Vagina (tissue), 2 donors: ENCODE measurements at regions not wholly inside any gene's neighbourhood (a gene's known extent, or its start where the extent isn't known, plus 50 kb on each side); places are given as distances from the start of the nearest gene placed in this dataset.

Experiments used
- POLR2A ChIP-seq, 2 donors: fragments of 450-650 bp; IDR thresholded peaks; one replicate each; pipeline ENCODE4 v1.6.1; 2017; ENCODE audit warnings: antibody characterized with exemption in 2 of 2, mild to moderate bottlenecking in 2 of 2, moderate library complexity in 2 of 2
- POLR2AphosphoS5 ChIP-seq, 2 donors: sonication (generic); formaldehyde crosslinking; IDR thresholded peaks; one replicate each; pipeline ENCODE4 v1.9.0; 2017; ENCODE audit warnings: antibody characterized with exemption in 2 of 2, mild to moderate bottlenecking in 2 of 2, low read depth in 1 of 2; ENCODE audit not compliant: insufficient read depth in 1 of 2
- TF ChIP-seq, protein P1 (sequence below), 3 experiments: fragments of 450-650 bp in 2 of 3; fragments of 200-600 bp in 1 of 3; sonication (generic) in 1 of 3; IDR thresholded peaks; one replicate each; pipeline ENCODE4 v1.5.1; 2017 to 2019; ENCODE audit warnings: antibody characterized with exemption in 3 of 3, mild to moderate bottlenecking in 2 of 3, moderate library complexity in 2 of 3

DNA sequence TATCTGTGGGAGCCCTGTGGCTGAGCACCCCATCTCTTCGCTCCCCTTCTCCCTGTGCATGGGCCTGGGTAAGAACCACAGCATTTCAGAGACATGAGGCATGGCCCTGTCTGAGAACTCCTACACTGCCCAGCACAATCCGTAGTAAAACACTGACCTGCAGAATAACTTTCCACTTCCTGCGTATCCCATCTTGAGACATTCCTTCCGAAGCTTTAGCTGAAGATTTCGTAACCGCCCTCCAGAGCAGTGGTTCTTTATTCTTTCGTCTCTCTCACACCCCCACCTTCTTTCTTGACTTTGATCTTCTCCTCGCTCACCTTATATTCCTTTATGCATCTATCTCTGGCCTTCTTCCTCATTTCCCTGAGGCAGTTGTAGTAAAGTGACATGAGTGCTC is 381.1 kb downstream of the HRH4 start:
- TF ChIP-seq, protein P1, sequence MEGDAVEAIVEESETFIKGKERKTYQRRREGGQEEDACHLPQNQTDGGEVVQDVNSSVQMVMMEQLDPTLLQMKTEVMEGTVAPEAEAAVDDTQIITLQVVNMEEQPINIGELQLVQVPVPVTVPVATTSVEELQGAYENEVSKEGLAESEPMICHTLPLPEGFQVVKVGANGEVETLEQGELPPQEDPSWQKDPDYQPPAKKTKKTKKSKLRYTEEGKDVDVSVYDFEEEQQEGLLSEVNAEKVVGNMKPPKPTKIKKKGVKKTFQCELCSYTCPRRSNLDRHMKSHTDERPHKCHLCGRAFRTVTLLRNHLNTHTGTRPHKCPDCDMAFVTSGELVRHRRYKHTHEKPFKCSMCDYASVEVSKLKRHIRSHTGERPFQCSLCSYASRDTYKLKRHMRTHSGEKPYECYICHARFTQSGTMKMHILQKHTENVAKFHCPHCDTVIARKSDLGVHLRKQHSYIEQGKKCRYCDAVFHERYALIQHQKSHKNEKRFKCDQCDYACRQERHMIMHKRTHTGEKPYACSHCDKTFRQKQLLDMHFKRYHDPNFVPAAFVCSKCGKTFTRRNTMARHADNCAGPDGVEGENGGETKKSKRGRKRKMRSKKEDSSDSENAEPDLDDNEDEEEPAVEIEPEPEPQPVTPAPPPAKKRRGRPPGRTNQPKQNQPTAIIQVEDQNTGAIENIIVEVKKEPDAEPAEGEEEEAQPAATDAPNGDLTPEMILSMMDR (IDR thresholded peaks at IDR 0.05): no peak
- TF ChIP-seq POLR2AphosphoS5 (IDR thresholded peaks at IDR 0.05; ENCODE audit: insufficient read depth in 1 of 2, low read depth in 1 of 2): no peak
- no peak for TF ChIP-seq POLR2A (IDR thresholded peaks at IDR 0.05)
